ENCODE measurements at regions not wholly inside any gene's neighbourhood (a gene's known extent, or its start where the extent isn't known, plus 50 kb on each side); places are given as distances from the start of the nearest gene placed in this dataset.

GRCh38 chr4:24321131-24321530 is 263.2 kb downstream of the DHX15 start:
- no peaks in the 10 kb centered on the region for H3K27me3 Mint-ChIP-seq
- H3K4me3 Mint-ChIP-seq: no peak overlapping the region
- no peak for ATAC-seq
- no peaks in the 10 kb centered on the region for H3K36me3 Mint-ChIP-seq (ENCODE audit: low read depth)
- H3K27ac Mint-ChIP-seq: no peak overlapping the region
- DNase-seq: no peak
- H3K9me3 Mint-ChIP-seq: no peaks in the 10 kb centered on the region
- H3K4me1 Mint-ChIP-seq: no peaks in the 10 kb centered on the region

GRCh38 chr4:24319387-24319786 is 265.0 kb downstream of the DHX15 start:
- H3K4me3 Mint-ChIP-seq: no peak overlapping the region
- no peaks in the 10 kb centered on the region for H3K27me3 Mint-ChIP-seq
- no peak for DNase-seq

GRCh38 chr4:24315056-24315455 is 269.3 kb downstream of the DHX15 start:
- no peaks in the 10 kb centered on the region for H3K27me3 Mint-ChIP-seq
- H3K36me3 Mint-ChIP-seq (ENCODE audit: low read depth): no peaks in the 10 kb centered on the region
- ATAC-seq (no peak), DNase-seq (no peak)
- no peak overlapping the region for H3K4me3 Mint-ChIP-seq
- no peaks in the 10 kb centered on the region for H3K4me1 Mint-ChIP-seq
- H3K27ac Mint-ChIP-seq: no peak overlapping the region
- peaks cover 2% of the 10 kb centered on the region for H3K9me3 Mint-ChIP-seq

More at GRCh38 chr4:24319387-24319786, 265.0 kb downstream of the DHX15 start:
- no peaks in the 10 kb centered on the region for H3K4me1 Mint-ChIP-seq
- no peak overlapping the region for H3K27ac Mint-ChIP-seq
- no peaks in the 10 kb centered on the region for H3K9me3 Mint-ChIP-seq
- no peaks in the 10 kb centered on the region for H3K36me3 Mint-ChIP-seq (ENCODE audit: low read depth)
- ATAC-seq: no peak

- H3K27me3 Mint-ChIP-seq: no peaks in the 10 kb centered on the region
- H3K4me3 Mint-ChIP-seq: no peak overlapping the region
- no peak for DNase-seq
- H3K4me1 Mint-ChIP-seq: no peaks in the 10 kb centered on the region
- no peaks in the 10 kb centered on the region for H3K36me3 Mint-ChIP-seq (ENCODE audit: low read depth)
- H3K9me3 Mint-ChIP-seq: peaks cover 8% of the 10 kb centered on the region
- no peak overlapping the region for H3K27ac Mint-ChIP-seq
- no peak for ATAC-seq
Measured at GRCh38 chr4:24312261-24312913, 272.0 kb downstream of the DHX15 start.

- no peak for ATAC-seq
- H3K27me3 Mint-ChIP-seq: no peaks in the 10 kb centered on the region
- H3K4me3 Mint-ChIP-seq: no peak overlapping the region
- H3K36me3 Mint-ChIP-seq (ENCODE audit: low read depth): no peaks in the 10 kb centered on the region
- peaks cover 4% of the 10 kb centered on the region for H3K9me3 Mint-ChIP-seq
- no peak for DNase-seq
- no peaks in the 10 kb centered on the region for H3K4me1 Mint-ChIP-seq
- H3K27ac Mint-ChIP-seq: no peak overlapping the region
Measured at GRCh38 chr4:24303926-24304325, 280.4 kb downstream of the DHX15 start.

- H3K27ac Mint-ChIP-seq: no peak overlapping the region
- no peaks in the 10 kb centered on the region for H3K4me1 Mint-ChIP-seq
- H3K36me3 Mint-ChIP-seq (ENCODE audit: low read depth): no peaks in the 10 kb centered on the region
- ATAC-seq: no peak
- no peak for DNase-seq
- H3K27me3 Mint-ChIP-seq: no peaks in the 10 kb centered on the region
- no peaks in the 10 kb centered on the region for H3K9me3 Mint-ChIP-seq
- no peak overlapping the region for H3K4me3 Mint-ChIP-seq
Measured at GRCh38 chr4:24298911-24299310, 285.4 kb downstream of the DHX15 start.

- Mint-ChIP-seq H3K36me3 (ENCODE audit: low read depth) (no peaks in the 10 kb centered on the region), H3K27ac (no peak overlapping the region), H3K4me1 (no peaks in the 10 kb centered on the region), H3K9me3 (peaks cover 10% of the 10 kb centered on the region), H3K4me3 (no peak overlapping the region), H3K27me3 (no peaks in the 10 kb centered on the region)
- ATAC-seq (no peak), DNase-seq (no peak)
Measured at GRCh38 chr4:24287096-24287495, 297.3 kb downstream of the DHX15 start.

- peaks cover 7% of the 10 kb centered on the region for H3K9me3 Mint-ChIP-seq
- no peak for ATAC-seq
- H3K27me3 Mint-ChIP-seq: no peaks in the 10 kb centered on the region
- DNase-seq: no peak
- H3K4me1 Mint-ChIP-seq: no peaks in the 10 kb centered on the region
- no peak overlapping the region for H3K4me3 Mint-ChIP-seq
- no peaks in the 10 kb centered on the region for H3K36me3 Mint-ChIP-seq (ENCODE audit: low read depth)
- H3K27ac Mint-ChIP-seq: no peak overlapping the region
Measured at GRCh38 chr4:24285759-24286158, 298.6 kb downstream of the DHX15 start.

GRCh38 chr4:24282446-24282845 is 301.9 kb downstream of the DHX15 start:
- no peaks in the 10 kb centered on the region for H3K36me3 Mint-ChIP-seq (ENCODE audit: low read depth)
- no peaks in the 10 kb centered on the region for H3K4me1 Mint-ChIP-seq
- H3K4me3 Mint-ChIP-seq: no peak overlapping the region
- peaks cover 3% of the 10 kb centered on the region for H3K27me3 Mint-ChIP-seq
- DNase-seq (no peak), ATAC-seq (no peak)
- no peaks in the 10 kb centered on the region for H3K9me3 Mint-ChIP-seq
- no peak overlapping the region for H3K27ac Mint-ChIP-seq

GRCh38 chr4:24279911-24280375 is 304.4 kb downstream of the DHX15 start:
- no peak overlapping the region for H3K27ac Mint-ChIP-seq
- H3K9me3 Mint-ChIP-seq: no peaks in the 10 kb centered on the region
- H3K4me3 Mint-ChIP-seq: no peak overlapping the region

GRCh38 chr4:24279469-24279868 is 304.9 kb downstream of the DHX15 start:
- H3K4me3 Mint-ChIP-seq: no peak overlapping the region
- ATAC-seq (no peak), DNase-seq (no peak)
- no peak overlapping the region for H3K27ac Mint-ChIP-seq
- no peaks in the 10 kb centered on the region for H3K9me3 Mint-ChIP-seq
- peaks cover 6% of the 10 kb centered on the region for H3K27me3 Mint-ChIP-seq
- no peaks in the 10 kb centered on the region for H3K36me3 Mint-ChIP-seq (ENCODE audit: low read depth)
- H3K4me1 Mint-ChIP-seq: no peaks in the 10 kb centered on the region

More at GRCh38 chr4:24279911-24280375, 304.4 kb downstream of the DHX15 start:
- no peaks in the 10 kb centered on the region for H3K4me1 Mint-ChIP-seq
- DNase-seq: no peak
- H3K36me3 Mint-ChIP-seq (ENCODE audit: low read depth): no peaks in the 10 kb centered on the region
- peaks cover 6% of the 10 kb centered on the region for H3K27me3 Mint-ChIP-seq
- no peak for ATAC-seq

- H3K4me3 Mint-ChIP-seq: no peak overlapping the region
- DNase-seq (no peak), ATAC-seq (no peak)
- peaks cover 6% of the 10 kb centered on the region for H3K27me3 Mint-ChIP-seq
- no peaks in the 10 kb centered on the region for H3K36me3 Mint-ChIP-seq (ENCODE audit: low read depth)
- H3K4me1 Mint-ChIP-seq: no peaks in the 10 kb centered on the region
- no peaks in the 10 kb centered on the region for H3K9me3 Mint-ChIP-seq
- H3K27ac Mint-ChIP-seq: no peak overlapping the region
Measured at GRCh38 chr4:24278693-24279092, 305.7 kb downstream of the DHX15 start.

- DNase-seq: no peak
- H3K27ac Mint-ChIP-seq: no peak overlapping the region
- ATAC-seq: no peak
- H3K4me3 Mint-ChIP-seq: no peak overlapping the region
- no peaks in the 10 kb centered on the region for H3K4me1 Mint-ChIP-seq
- no peaks in the 10 kb centered on the region for H3K9me3 Mint-ChIP-seq
- H3K27me3 Mint-ChIP-seq: peaks cover 6% of the 10 kb centered on the region
- no peaks in the 10 kb centered on the region for H3K36me3 Mint-ChIP-seq (ENCODE audit: low read depth)
Measured at GRCh38 chr4:24274381-24274941, 309.9 kb downstream of the DHX15 start.

- no peak overlapping the region for H3K4me3 Mint-ChIP-seq
- no peak for DNase-seq
- no peaks in the 10 kb centered on the region for H3K36me3 Mint-ChIP-seq (ENCODE audit: low read depth)
- H3K9me3 Mint-ChIP-seq: no peaks in the 10 kb centered on the region
- H3K27me3 Mint-ChIP-seq: peaks cover 3% of the 10 kb centered on the region
- no peak overlapping the region for H3K27ac Mint-ChIP-seq
- no peak for ATAC-seq
- no peaks in the 10 kb centered on the region for H3K4me1 Mint-ChIP-seq
Measured at GRCh38 chr4:24273136-24273535, 311.2 kb downstream of the DHX15 start.

GRCh38 chr4:24266951-24267722 is 317.2 kb downstream of the DHX15 start:
- no peak overlapping the region for H3K27ac Mint-ChIP-seq
- no peaks in the 10 kb centered on the region for H3K36me3 Mint-ChIP-seq (ENCODE audit: low read depth)
- H3K9me3 Mint-ChIP-seq: no peaks in the 10 kb centered on the region
- DNase-seq (no peak), ATAC-seq (no peak)
- no peak overlapping the region for H3K4me3 Mint-ChIP-seq
- H3K27me3 Mint-ChIP-seq: no peaks in the 10 kb centered on the region
- no peaks in the 10 kb centered on the region for H3K4me1 Mint-ChIP-seq

Measured in activated naive CD8-positive, alpha-beta T cell treated with anti-CD3 and anti-CD28 coated beads, Interleukin-2, amount 50 U/mL, for 24 hours (primary cell).